K562 (cell line): ENCODE measurements at regions not wholly inside any gene's neighbourhood (a gene's known extent, or its start where the extent isn't known, plus 50 kb on each side); places are given as distances from the start of the nearest gene placed in this dataset.

Experiments
- TAF1 ChIP-seq: IDR thresholded peaks from 2 replicates; pipeline ENCODE4 v1.6.1; 2011; ENCODE audit warnings: mild to moderate bottlenecking, low read length, moderate library complexity; ENCODE audit not compliant: insufficient read depth, control insufficient read depth, severe bottlenecking; ENCODE audit errors: extremely low read depth
- ZNF318 ChIP-seq, 2 experiments: fragments of 450-650 bp; IDR thresholded peaks; 2 replicates each; pipeline ENCODE4 v1.6.1; 2016; ENCODE audit warnings: mild to moderate bottlenecking in 2 of 2, borderline replicate concordance in 1 of 2, low read depth in 1 of 2, moderate library complexity in 1 of 2

- no peak for TF ChIP-seq ZNF318 (IDR thresholded peaks at IDR 0.05; ENCODE audit: borderline replicate concordance in 1 of 2, low read depth in 1 of 2)
- TF ChIP-seq TAF1: no peak
Observed at GRCh38 chr2:234147335-234147861, 96.9 kb downstream of the SPP2 start (continued).
